K562 (cell line): ENCODE measurements at regions not wholly inside any gene's neighbourhood (a gene's known extent, or its start where the extent isn't known, plus 50 kb on each side); places are given as distances from the start of the nearest gene placed in this dataset.

Experiments
- ATAC-seq: fragments of 200-7000 bp; cut with Tn5 transposase; 3 replicates; pipeline ENCODE4 v1.9.1; 2020; ENCODE audit warnings: moderate library complexity
- BruUV-seq: library from RNA; stranded (reverse); fragments of 400-500 nt; replicated peaks from 2 replicates; lab custom pipeline; 2021; lab: Mats Ljungman, UMichigan
- CTCF ChIA-PET: fragments of 300-600 bp; formaldehyde crosslinking; extraction: SDS; loops from one replicate; lab custom pipeline; 2021; ENCODE audit warnings: low intra/inter-chr PET ratio; lab: Yijun Ruan, JAX
- POLR2A ChIA-PET: fragments of 300-600, 350-650 bp; sonication (Branson Sonifier 250); formaldehyde crosslinking; extraction: SDS; loops from one replicate; lab custom pipeline; 2021; ENCODE audit warnings: antibody characterized with exemption, inconsistent platforms; lab: Yijun Ruan, JAX
- DNase-seq, 4 experiments: peaks; one replicate each; pipeline versions ENCODE4 v3.0.0 to v3.0.0-alpha.2; 2011 to 2018; ENCODE audit warnings: low spot score in 3 of 4, mixed read lengths in 3 of 4; ENCODE audit errors: extremely low read depth in 1 of 4
- FAIRE-seq: peaks from 2 replicates; lab custom pipeline; 2011; peaks lifted over from hg19 to GRCh38; lab: Jason Lieb, UNC
- H2AFZ ChIP-seq: 2 replicates; pipeline ENCODE4 v1.6.0; 2011; ENCODE audit warnings: low read depth, low read length, control low read depth, inconsistent platforms
- H3K27ac ChIP-seq: fragments of 200-600 bp; 3 replicates; pipeline ENCODE4 v1.8.0; 2011; ENCODE audit warnings: low read depth, mild to moderate bottlenecking, control low read depth, inconsistent platforms, low read length, moderate library complexity, mixed read lengths; ENCODE audit errors: extremely low read depth
- H3K27me3 ChIP-seq, 2 experiments: fragments of 300-600 bp in 1 of 2; 2 replicates in 1 of 2; 3 replicates in 1 of 2; pipeline versions ENCODE4 v1.6.0 to v1.8.0; 2011; ENCODE audit warnings: inconsistent platforms in 2 of 2, low read length in 2 of 2, mild to moderate bottlenecking in 1 of 2, mixed read lengths in 1 of 2, moderate library complexity in 1 of 2; ENCODE audit not compliant: control insufficient read depth in 2 of 2, insufficient read depth in 2 of 2
- H3K36me3 ChIP-seq: fragments of 300-600 bp; 3 replicates; pipeline ENCODE4 v1.8.0; 2011; ENCODE audit warnings: mild to moderate bottlenecking, low read length, inconsistent platforms; ENCODE audit not compliant: control insufficient read depth, insufficient read depth
- H3K4me1 ChIP-seq, 2 experiments: fragments of 200-600 bp in 1 of 2; replicated peaks in 1 of 2; 2 replicates in 1 of 2; 3 replicates in 1 of 2; pipeline versions ENCODE4 v1.5.1 to v1.8.0; 2011; ENCODE audit warnings: inconsistent platforms in 2 of 2, low read length in 2 of 2, mild to moderate bottlenecking in 1 of 2, mixed read lengths in 1 of 2, moderate library complexity in 1 of 2; ENCODE audit not compliant: control insufficient read depth in 2 of 2, insufficient read depth in 2 of 2
- H3K4me2 ChIP-seq: 2 replicates; pipeline ENCODE4 v1.6.1; 2011; ENCODE audit warnings: low read length, control low read depth, inconsistent platforms, mixed read lengths; ENCODE audit not compliant: insufficient read depth
- H3K4me3 ChIP-seq: fragments of 200-600 bp; sonication (generic), shearing (Covaris generic); 2 replicates; pipeline ENCODE4 v1.5.1; 2016; ENCODE audit warnings: control low read depth, inconsistent platforms
- H3K79me2 ChIP-seq: fragments of 200-600 bp; 3 replicates; pipeline ENCODE4 v1.8.0; 2011; ENCODE audit warnings: low read length, inconsistent platforms; ENCODE audit not compliant: control insufficient read depth, insufficient read depth
- H3K9ac ChIP-seq, 2 experiments: 2 replicates each; pipeline versions ENCODE4 v1.6.0 to v1.6.1; 2011; ENCODE audit warnings: low read depth in 2 of 2, low read length in 2 of 2, control low read depth in 1 of 2, inconsistent platforms in 1 of 2, mild to moderate bottlenecking in 1 of 2, mixed read lengths in 1 of 2; ENCODE audit not compliant: insufficient read depth in 1 of 2
- H3K9me1 ChIP-seq: one replicate; pipeline ENCODE4 v1.6.0; 2011; ENCODE audit warnings: inconsistent platforms, mild to moderate bottlenecking, low read length, moderate library complexity; ENCODE audit not compliant: control insufficient read depth, insufficient read depth
- H3K9me3 ChIP-seq: replicated peaks from 2 replicates; pipeline ENCODE4 v1.5.1; 2011; ENCODE audit warnings: low read depth, low read length, inconsistent platforms; ENCODE audit not compliant: control insufficient read depth, insufficient read depth
- H4K20me1 ChIP-seq: replicated peaks from 2 replicates; pipeline ENCODE4 v1.6.1; 2011; ENCODE audit warnings: low read length, inconsistent platforms, mixed read lengths; ENCODE audit not compliant: control insufficient read depth, insufficient read depth
- CBFA2T3 ChIP-seq: fragments of 450-650 bp; IDR thresholded peaks from 2 replicates; pipeline ENCODE4 v1.6.1; 2017
- CREB3L1 ChIP-seq: fragments of 450-650 bp; IDR thresholded peaks from 2 replicates; pipeline ENCODE4 v1.6.1; 2014; ENCODE audit warnings: low read depth, mild to moderate bottlenecking, moderate library complexity, borderline replicate concordance
- HDAC6 ChIP-seq: IDR thresholded peaks from 2 replicates; pipeline ENCODE4 v1.6.1; 2012; ENCODE audit warnings: low read depth, mild to moderate bottlenecking, control low read depth, inconsistent platforms, low read length, moderate library complexity
- HOMEZ ChIP-seq: fragments of 250-450 bp; sonication (Bioruptor Pico); IDR thresholded peaks from 2 replicates; pipeline ENCODE4 v1.4.0; 2020; ENCODE audit warnings: mild to moderate bottlenecking, moderate library complexity
- SRSF7 ChIP-seq: fragments of 200-400 bp; formaldehyde crosslinking; optimal IDR thresholded peaks from 2 replicates; pipeline ENCODE3; 2017; ENCODE audit warnings: mild to moderate bottlenecking, low read depth, low read length
- YY1 ChIP-seq, 3 experiments: IDR thresholded peaks; 2 replicates each; pipeline ENCODE4 v1.6.1; 2011; ENCODE audit warnings: low read length in 2 of 3, mild to moderate bottlenecking in 2 of 3, moderate library complexity in 2 of 3, borderline replicate concordance in 1 of 3, control low read depth in 1 of 3, low read depth in 1 of 3; ENCODE audit not compliant: insufficient read depth in 3 of 3, insufficient replicate concordance in 2 of 3, control insufficient read depth in 1 of 3, insufficient read length in 1 of 3; ENCODE audit errors: extremely low read depth in 1 of 3
- ZNF507 ChIP-seq: conservative IDR thresholded peaks from 2 replicates; pipeline ENCODE4 v1.6.1; 2017; ENCODE audit warnings: missing genetic modification characterization, missing compliant biosample characterization
- WGBS: fragments of 100-300 bp; shearing (Covaris generic); methylation state at CpG from one replicate; pipeline ENCODE4 v1.1.6; 2016; ENCODE audit warnings: low coverage, mixed read lengths; ENCODE audit not compliant: insufficient coverage; ENCODE audit errors: missing lambda C conversion rate; 5-methylcytosine and 5-hydroxymethylcytosine counted together
- in situ Hi-C: fragments of 300-500 bp; cut with MboI; formaldehyde crosslinking; loops from 4 replicates; pipeline ENCODE4 v1.15.0; 2018; ENCODE audit warnings: inconsistent platforms, mixed read lengths
- intact Hi-C: fragments of 100-400 bp; cut with micrococcal nuclease; formaldehyde crosslinking; loops from 2 replicates; pipeline ENCODE4 v1.14.2; 2022
- TF ChIP-seq, protein P1 (sequence below): fragments of 450-650 bp; IDR thresholded peaks from 2 replicates; pipeline ENCODE4 v1.6.1; 2016; ENCODE audit warnings: mild to moderate bottlenecking
- TF ChIP-seq, protein P2 (sequence below): sonication (generic); formaldehyde crosslinking; IDR thresholded peaks from 2 replicates; pipeline ENCODE4 v1.4.0; 2020; ENCODE audit warnings: mild to moderate bottlenecking, missing genetic modification reagents

DNA sequence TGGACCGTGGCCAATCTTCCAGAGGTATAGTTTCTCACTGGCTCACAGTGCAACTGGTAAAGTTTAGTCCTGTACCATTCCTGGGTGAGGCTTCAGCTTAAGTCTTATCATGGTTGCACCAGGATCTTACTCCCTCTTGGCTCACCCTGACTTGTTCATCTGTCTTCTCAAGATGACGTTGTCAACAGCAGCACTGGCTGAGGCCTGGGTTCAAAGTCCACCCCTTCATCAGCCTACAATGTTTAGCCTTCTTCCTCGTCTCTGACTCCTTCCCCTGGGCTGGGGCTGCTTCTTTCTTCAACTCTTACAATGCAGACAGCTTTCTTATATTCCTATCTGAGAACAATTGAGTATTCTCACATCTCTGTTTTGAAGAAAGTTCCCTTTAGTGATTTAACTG is 311.1 kb upstream of the CLINT1 start (continued):
- TF ChIP-seq YY1 (IDR thresholded peaks at IDR 0.05; ENCODE audit: borderline replicate concordance in 1 of 3, control insufficient read depth in 1 of 3, extremely low read depth in 1 of 3, insufficient read depth in 3 of 3, insufficient read length in 1 of 3, insufficient replicate concordance in 2 of 3, low read depth in 1 of 3, low read length in 2 of 3) (no peak), SRSF7 (no peak)
- TF ChIP-seq, all 486 proteins: peak for 0

- H4K20me1 ChIP-seq = no peaks in the 10 kb centered on the region; the same call in 1 of the 2 replicates
- no peaks in the 10 kb centered on the region for H3K9me3 ChIP-seq
- POLR2A ChIA-PET = interaction anchor here (1.6 kb wide), 1 partner anchor 12 kb away, joined by 3 read pairs; no protein-coding TSS in a partner anchor
- H3K4me1 ChIP-seq = no peaks in the 10 kb centered on the region
- no peak for TF ChIP-seq ZNF507 (tag)
- no peak for TF ChIP-seq CREB3L1
- TF ChIP-seq HDAC6 = no peak
- TF ChIP-seq, protein P1, sequence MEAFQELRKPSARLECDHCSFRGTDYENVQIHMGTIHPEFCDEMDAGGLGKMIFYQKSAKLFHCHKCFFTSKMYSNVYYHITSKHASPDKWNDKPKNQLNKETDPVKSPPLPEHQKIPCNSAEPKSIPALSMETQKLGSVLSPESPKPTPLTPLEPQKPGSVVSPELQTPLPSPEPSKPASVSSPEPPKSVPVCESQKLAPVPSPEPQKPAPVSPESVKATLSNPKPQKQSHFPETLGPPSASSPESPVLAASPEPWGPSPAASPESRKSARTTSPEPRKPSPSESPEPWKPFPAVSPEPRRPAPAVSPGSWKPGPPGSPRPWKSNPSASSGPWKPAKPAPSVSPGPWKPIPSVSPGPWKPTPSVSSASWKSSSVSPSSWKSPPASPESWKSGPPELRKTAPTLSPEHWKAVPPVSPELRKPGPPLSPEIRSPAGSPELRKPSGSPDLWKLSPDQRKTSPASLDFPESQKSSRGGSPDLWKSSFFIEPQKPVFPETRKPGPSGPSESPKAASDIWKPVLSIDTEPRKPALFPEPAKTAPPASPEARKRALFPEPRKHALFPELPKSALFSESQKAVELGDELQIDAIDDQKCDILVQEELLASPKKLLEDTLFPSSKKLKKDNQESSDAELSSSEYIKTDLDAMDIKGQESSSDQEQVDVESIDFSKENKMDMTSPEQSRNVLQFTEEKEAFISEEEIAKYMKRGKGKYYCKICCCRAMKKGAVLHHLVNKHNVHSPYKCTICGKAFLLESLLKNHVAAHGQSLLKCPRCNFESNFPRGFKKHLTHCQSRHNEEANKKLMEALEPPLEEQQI = no peak
- 0 out of 2 replicates have a peak, but pooled peaks have one; percentile 26 for TF ChIP-seq CBFA2T3
- TF ChIP-seq HOMEZ = no peak
- TF ChIP-seq, protein P2, sequence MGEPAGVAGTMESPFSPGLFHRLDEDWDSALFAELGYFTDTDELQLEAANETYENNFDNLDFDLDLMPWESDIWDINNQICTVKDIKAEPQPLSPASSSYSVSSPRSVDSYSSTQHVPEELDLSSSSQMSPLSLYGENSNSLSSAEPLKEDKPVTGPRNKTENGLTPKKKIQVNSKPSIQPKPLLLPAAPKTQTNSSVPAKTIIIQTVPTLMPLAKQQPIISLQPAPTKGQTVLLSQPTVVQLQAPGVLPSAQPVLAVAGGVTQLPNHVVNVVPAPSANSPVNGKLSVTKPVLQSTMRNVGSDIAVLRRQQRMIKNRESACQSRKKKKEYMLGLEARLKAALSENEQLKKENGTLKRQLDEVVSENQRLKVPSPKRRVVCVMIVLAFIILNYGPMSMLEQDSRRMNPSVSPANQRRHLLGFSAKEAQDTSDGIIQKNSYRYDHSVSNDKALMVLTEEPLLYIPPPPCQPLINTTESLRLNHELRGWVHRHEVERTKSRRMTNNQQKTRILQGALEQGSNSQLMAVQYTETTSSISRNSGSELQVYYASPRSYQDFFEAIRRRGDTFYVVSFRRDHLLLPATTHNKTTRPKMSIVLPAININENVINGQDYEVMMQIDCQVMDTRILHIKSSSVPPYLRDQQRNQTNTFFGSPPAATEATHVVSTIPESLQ (CRISPR knock-in tag) = no peak
- no peak overlapping the region for H3K27ac ChIP-seq
- no peak overlapping the region for H3K4me3 ChIP-seq
- H3K36me3 ChIP-seq = no peaks in the 10 kb centered on the region
- no peaks in the 10 kb centered on the region for H3K9me1 ChIP-seq
- 0% methylated on average over 5 of the region's 5 CpGs for whole genome bisulfite sequencing
- intact Hi-C loops (no loop called here), in situ Hi-C loops (no loop called here)
- H3K27me3 ChIP-seq = peaks cover 0 to 5% of the 10 kb centered on the region in 2 experiments; a peak in 2 of 5 replicates
- H3K4me2 ChIP-seq = no peak overlapping the region
- no peak overlapping the region; a peak in 1 of 4 replicates for H3K9ac ChIP-seq
- no peak for ATAC-seq
- peak in 1 of 4 experiments; percentile 6 for DNase-seq
- CTCF ChIA-PET = no interaction called here
- no TSS peak for BruUV-seq
- FAIRE-seq = no peak
- no peak overlapping the region for H2AFZ ChIP-seq
- no peaks in the 10 kb centered on the region for H3K79me2 ChIP-seq
Observed at GRCh38 chr5:158166424-158166823, 307.5 kb upstream of the CLINT1 start.
